ENCODE measurements at regions not wholly inside any gene's neighbourhood (a gene's known extent, or its start where the extent isn't known, plus 50 kb on each side); places are given as distances from the start of the nearest gene placed in this dataset.
A peak's percentile ranks its signal among the peaks of the same experiment; 100 is the strongest.

DNA sequence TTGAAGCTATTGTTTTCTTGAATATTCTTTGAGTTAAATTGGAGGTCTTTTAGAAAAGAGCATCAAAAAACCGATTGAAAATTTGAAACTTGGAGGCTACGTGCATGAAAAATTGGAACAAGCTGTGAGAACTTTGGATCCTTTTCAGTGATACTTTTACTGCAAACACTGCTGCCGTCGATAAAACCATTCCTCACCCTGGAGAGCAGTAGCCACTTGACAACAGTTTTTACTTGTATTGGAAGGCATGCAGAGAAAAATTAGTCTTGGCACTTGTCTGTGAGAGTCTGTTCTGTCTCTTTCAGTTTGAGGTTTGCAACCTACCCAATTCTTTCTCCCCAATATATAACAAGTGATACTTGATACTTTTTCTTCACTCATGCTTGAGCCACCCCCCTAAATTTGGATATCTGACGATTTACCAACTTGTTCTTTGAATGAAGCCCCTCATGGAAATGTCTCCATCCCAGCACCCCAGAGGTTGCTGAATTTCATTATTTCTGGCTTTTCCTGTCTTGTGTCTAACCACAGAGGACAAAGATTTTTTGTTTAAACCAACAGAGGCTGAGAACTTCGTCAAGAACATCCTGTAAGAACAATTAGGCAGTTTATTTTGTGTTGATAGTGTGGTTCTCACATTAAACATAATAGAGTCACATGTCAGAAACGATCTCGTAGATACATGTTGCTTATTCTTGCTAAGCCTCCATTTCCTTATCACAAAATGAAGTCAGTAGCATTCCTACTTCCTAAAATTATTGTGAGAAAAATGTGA lies 307.3 kb upstream of the PLSCR5 start:
- DNase-seq (ENCODE audit: low read depth), result no peak
- TF ChIP-seq MYC (IDR thresholded peaks at IDR 0.05; ENCODE audit: low read depth, low read length) (no peak), POLR2A (IDR thresholded peaks at IDR 0.05; ENCODE audit: extremely low read depth, insufficient read length) (no peak)
- TF ChIP-seq, protein P1, sequence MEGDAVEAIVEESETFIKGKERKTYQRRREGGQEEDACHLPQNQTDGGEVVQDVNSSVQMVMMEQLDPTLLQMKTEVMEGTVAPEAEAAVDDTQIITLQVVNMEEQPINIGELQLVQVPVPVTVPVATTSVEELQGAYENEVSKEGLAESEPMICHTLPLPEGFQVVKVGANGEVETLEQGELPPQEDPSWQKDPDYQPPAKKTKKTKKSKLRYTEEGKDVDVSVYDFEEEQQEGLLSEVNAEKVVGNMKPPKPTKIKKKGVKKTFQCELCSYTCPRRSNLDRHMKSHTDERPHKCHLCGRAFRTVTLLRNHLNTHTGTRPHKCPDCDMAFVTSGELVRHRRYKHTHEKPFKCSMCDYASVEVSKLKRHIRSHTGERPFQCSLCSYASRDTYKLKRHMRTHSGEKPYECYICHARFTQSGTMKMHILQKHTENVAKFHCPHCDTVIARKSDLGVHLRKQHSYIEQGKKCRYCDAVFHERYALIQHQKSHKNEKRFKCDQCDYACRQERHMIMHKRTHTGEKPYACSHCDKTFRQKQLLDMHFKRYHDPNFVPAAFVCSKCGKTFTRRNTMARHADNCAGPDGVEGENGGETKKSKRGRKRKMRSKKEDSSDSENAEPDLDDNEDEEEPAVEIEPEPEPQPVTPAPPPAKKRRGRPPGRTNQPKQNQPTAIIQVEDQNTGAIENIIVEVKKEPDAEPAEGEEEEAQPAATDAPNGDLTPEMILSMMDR (IDR thresholded peaks at IDR 0.05; ENCODE audit: low read depth, low read length), result no peak
- no peak overlapping the region for H3K4me3 ChIP-seq (ENCODE audit: low read depth, low read length)

DNA sequence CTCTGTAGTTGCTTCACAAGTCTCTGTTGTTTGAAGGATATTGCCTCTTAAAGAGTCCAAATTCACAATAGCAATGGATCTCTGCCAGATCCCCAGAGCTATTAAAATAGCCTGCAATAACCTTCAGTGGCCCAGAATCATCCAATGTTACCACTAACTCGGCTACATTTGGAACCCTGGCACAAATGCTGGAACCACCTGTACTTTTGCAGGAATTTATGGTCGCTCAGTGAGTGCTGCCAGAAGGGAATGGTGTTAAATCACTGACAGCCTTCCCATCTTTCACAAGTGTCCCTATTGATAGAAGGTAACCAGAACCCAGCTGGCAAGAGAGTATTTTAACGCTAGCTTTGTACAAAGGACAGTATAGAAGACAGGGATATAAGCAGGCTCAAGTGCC lies 298.8 kb upstream of the PLSCR5 start:
- TF ChIP-seq POLR2A (IDR thresholded peaks at IDR 0.05; ENCODE audit: extremely low read depth, insufficient read length) (no peak), MYC (IDR thresholded peaks at IDR 0.05; ENCODE audit: low read depth, low read length) (no peak)
- DNase-seq (ENCODE audit: low read depth), result no peak
- no peak overlapping the region for H3K4me3 ChIP-seq (ENCODE audit: low read depth, low read length)

DNA sequence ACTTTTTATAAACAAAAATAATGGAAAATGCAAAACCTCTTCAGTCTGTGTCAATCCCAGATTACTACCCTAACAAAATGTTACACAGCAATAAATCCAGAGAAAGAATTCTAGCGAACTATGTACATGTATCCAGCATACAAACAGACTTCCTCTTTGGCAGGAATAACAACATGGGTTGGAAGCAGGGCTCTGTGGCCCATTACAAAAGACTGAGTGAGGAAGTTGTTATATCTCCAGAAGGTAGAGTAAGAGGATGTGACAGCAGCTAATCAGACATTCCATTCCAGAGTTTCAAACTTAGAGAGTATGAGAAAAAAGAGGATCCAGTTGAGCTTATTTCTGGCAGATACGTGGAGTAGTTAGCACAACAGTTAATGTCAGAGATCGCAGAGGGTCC lies 294.0 kb upstream of the PLSCR5 start:
- H3K4me3 ChIP-seq (ENCODE audit: low read depth, low read length), result no peak overlapping the region
- TF ChIP-seq MYC (IDR thresholded peaks at IDR 0.05; ENCODE audit: low read depth, low read length), result no peak
- TF ChIP-seq, protein P2, sequence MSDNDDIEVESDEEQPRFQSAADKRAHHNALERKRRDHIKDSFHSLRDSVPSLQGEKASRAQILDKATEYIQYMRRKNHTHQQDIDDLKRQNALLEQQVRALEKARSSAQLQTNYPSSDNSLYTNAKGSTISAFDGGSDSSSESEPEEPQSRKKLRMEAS (IDR thresholded peaks at IDR 0.05; ENCODE audit: low read depth, low read length), result no peak
- TF ChIP-seq, protein P1 (IDR thresholded peaks at IDR 0.05; ENCODE audit: low read depth, low read length), result no peak
- no peak for TF ChIP-seq POLR2A (IDR thresholded peaks at IDR 0.05; ENCODE audit: extremely low read depth, insufficient read length)
- peak; percentile 3 for DNase-seq (ENCODE audit: low read depth)

DNA sequence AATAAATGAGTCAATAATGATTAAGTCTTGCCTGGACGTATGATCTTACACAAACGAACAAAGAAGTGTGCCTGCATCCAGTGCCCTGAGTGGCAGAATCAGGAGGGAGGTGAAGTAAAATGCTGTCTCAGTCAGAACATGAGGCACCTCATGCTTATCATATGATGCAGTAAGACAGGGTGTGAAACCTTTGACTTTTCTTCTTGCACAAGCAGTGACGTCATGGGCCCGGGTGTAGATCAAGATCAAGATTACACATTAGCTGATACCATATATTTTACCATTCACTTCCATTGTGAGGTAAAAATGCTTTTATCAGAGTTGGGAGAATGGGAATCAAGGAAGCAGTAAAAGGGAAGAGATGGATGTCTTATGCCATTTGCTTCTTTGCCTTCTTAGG lies 291.6 kb upstream of the PLSCR5 start:
- DNase-seq (ENCODE audit: low read depth), result peak; percentile 1
- no peak overlapping the region for H3K4me3 ChIP-seq (ENCODE audit: low read depth, low read length)
- TF ChIP-seq MYC (IDR thresholded peaks at IDR 0.05; ENCODE audit: low read depth, low read length), result no peak
- TF ChIP-seq, protein P1 (IDR thresholded peaks at IDR 0.05; ENCODE audit: low read depth, low read length), result no peak
- TF ChIP-seq, protein P2 (IDR thresholded peaks at IDR 0.05; ENCODE audit: low read depth, low read length), result no peak
- TF ChIP-seq POLR2A (IDR thresholded peaks at IDR 0.05; ENCODE audit: extremely low read depth, insufficient read length), result no peak

DNA sequence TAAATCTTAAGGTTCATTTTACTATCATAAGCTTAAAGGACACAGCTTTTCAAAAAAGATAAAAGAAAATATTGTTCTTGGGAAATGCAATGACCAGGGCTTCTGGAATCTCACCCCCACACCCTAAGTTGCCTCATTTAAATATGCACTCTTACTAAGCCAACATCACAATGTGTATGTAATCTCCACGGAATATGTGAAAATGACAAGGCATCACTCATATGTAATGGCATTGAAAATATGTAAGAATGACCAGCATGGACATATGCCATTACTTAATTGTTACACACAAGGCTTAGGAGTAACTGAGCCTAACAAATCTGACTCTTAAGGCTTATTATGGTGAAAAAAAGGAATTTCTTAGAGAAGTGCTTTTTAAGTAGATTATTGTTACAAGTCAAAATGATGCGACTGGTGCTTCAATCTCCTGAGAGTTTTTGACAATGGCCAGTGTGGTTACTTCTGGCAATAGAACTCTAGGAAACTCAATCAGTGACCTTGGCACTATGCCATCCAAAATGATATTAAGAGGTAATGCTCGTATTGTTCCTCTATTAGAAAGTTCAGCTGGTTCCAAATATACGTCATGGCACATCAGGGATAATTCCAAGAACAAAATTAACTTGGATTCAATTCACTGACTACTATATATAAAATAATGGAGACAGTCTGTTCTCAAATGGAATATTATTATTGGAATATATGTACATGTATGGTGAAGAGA lies 290.0 kb upstream of the PLSCR5 start:
- H3K4me3 ChIP-seq (ENCODE audit: low read depth, low read length), result no peak overlapping the region
- TF ChIP-seq, protein P2 (IDR thresholded peaks at IDR 0.05; ENCODE audit: low read depth, low read length), result no peak
- TF ChIP-seq POLR2A (IDR thresholded peaks at IDR 0.05; ENCODE audit: extremely low read depth, insufficient read length) (no peak), MYC (IDR thresholded peaks at IDR 0.05; ENCODE audit: low read depth, low read length) (no peak)
- TF ChIP-seq, protein P1 (IDR thresholded peaks at IDR 0.05; ENCODE audit: low read depth, low read length), result no peak
- DNase-seq (ENCODE audit: low read depth), result no peak

DNA sequence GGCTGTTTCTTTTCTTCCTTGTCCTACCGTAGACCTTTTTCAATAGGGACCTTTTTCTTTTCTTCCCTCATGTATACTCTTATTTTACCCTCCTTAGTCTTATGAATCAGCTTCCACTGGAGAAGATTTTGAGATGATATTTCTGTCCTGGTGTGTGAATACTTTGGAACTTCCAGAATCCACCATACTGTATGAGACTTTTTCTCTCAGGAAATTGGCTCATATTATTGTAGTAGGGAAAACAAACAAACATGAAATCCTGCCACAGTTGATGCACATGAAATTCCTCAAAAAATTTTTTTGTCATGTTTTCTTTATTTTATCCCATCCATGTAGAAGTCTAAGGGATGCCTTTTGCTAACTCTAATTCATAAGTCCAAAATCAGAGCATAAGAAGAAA lies 289.3 kb upstream of the PLSCR5 start:
- no peak for DNase-seq (ENCODE audit: low read depth)
- no peak overlapping the region for H3K4me3 ChIP-seq (ENCODE audit: low read depth, low read length)
- TF ChIP-seq POLR2A (IDR thresholded peaks at IDR 0.05; ENCODE audit: extremely low read depth, insufficient read length) (no peak), MYC (IDR thresholded peaks at IDR 0.05; ENCODE audit: low read depth, low read length) (no peak)
- TF ChIP-seq, protein P2 (IDR thresholded peaks at IDR 0.05; ENCODE audit: low read depth, low read length), result no peak
- TF ChIP-seq, protein P1 (IDR thresholded peaks at IDR 0.05; ENCODE audit: low read depth, low read length), result no peak
